Endothelial cell of umbilical vein (primary cell): ENCODE measurements at regions not wholly inside any gene's neighbourhood (a gene's known extent, or its start where the extent isn't known, plus 50 kb on each side); places are given as distances from the start of the nearest gene placed in this dataset.

ENCODE experiments used
- BruUV-seq: library from RNA; stranded (reverse); fragments of 400-500 nt; replicated peaks from 2 replicates; lab custom pipeline; 2021; lab: Mats Ljungman, UMichigan
- CTCF ChIA-PET: fragments of 300-600, 350-600 bp; sonication (Branson Sonifier 250); formaldehyde crosslinking; loops from one replicate; lab custom pipeline; 2021; ENCODE audit warnings: antibody characterized with exemption, inconsistent platforms; lab: Charles Lee
- POLR2A ChIA-PET: fragments of 300-600, 350-600 bp; sonication (Branson Sonifier 250); formaldehyde crosslinking; loops from one replicate; lab custom pipeline; 2021; ENCODE audit warnings: antibody characterized with exemption, inconsistent platforms; lab: Charles Lee
- DNase-seq: peaks from one replicate; pipeline ENCODE4 v3.0.0-alpha.2; 2011; ENCODE audit warnings: low read depth, low spot score
- FAIRE-seq: peaks from 2 replicates; lab custom pipeline; 2011; peaks lifted over from hg19 to GRCh38; lab: Jason Lieb, UNC
- H2AFZ ChIP-seq: 2 replicates; pipeline ENCODE4 v1.6.0; 2012; ENCODE audit warnings: low read depth, low read length, control low read depth, inconsistent platforms
- H3K27ac ChIP-seq: 2 replicates; pipeline ENCODE4 v1.5.1; 2011; ENCODE audit warnings: low read depth, mild to moderate bottlenecking, control low read depth, low read length, moderate library complexity; ENCODE audit not compliant: insufficient read depth
- H3K27me3 ChIP-seq, 2 experiments: 2 replicates each; pipeline versions ENCODE4 v1.6.0 to v1.6.1; 2011; ENCODE audit warnings: low read length in 2 of 2, mixed read lengths in 1 of 2; ENCODE audit not compliant: control insufficient read depth in 2 of 2, insufficient read depth in 2 of 2
- H3K36me3 ChIP-seq, 2 experiments: 2 replicates in 1 of 2; 3 replicates in 1 of 2; pipeline ENCODE4 v1.5.1; 2011; ENCODE audit warnings: low read length in 2 of 2, mild to moderate bottlenecking in 1 of 2, moderate library complexity in 1 of 2; ENCODE audit not compliant: control insufficient read depth in 2 of 2, insufficient read depth in 2 of 2; ENCODE audit errors: extremely low read depth in 1 of 2
- H3K4me1 ChIP-seq: 3 replicates; pipeline ENCODE4 v1.5.1; 2011; ENCODE audit warnings: mild to moderate bottlenecking, low read length; ENCODE audit not compliant: control insufficient read depth, insufficient read depth; ENCODE audit errors: extremely low read depth
- H3K4me2 ChIP-seq: 2 replicates; pipeline ENCODE4 v1.6.1; 2011; ENCODE audit warnings: low read length, control low read depth, mixed read lengths; ENCODE audit not compliant: insufficient read depth
- H3K4me3 ChIP-seq, 3 experiments: fragments of 200-600 bp in 1 of 3; sonication (generic), shearing (Covaris generic) in 1 of 3; replicated peaks in 1 of 3; 2 replicates each; pipeline ENCODE4 v1.5.1; 2011 to 2016; ENCODE audit warnings: control low read depth in 3 of 3, low read length in 3 of 3, mild to moderate bottlenecking in 2 of 3, inconsistent platforms in 1 of 3, low read depth in 1 of 3, moderate library complexity in 1 of 3; ENCODE audit not compliant: insufficient read depth in 1 of 3
- H3K79me2 ChIP-seq: 2 replicates; pipeline ENCODE4 v1.6.0; 2012; ENCODE audit warnings: low read length, inconsistent platforms; ENCODE audit not compliant: control insufficient read depth, insufficient read depth
- H3K9ac ChIP-seq: replicated peaks from 2 replicates; pipeline ENCODE3; 2011; ENCODE audit warnings: low read length, control low read depth; ENCODE audit not compliant: insufficient read depth; ENCODE audit errors: extremely low read depth
- H3K9me1 ChIP-seq: replicated peaks from 3 replicates; pipeline ENCODE4 v1.6.0; 2011; ENCODE audit warnings: mild to moderate bottlenecking, low read length; ENCODE audit not compliant: control insufficient read depth, insufficient read depth; ENCODE audit errors: extremely low read depth
- H3K9me3 ChIP-seq: replicated peaks from 2 replicates; pipeline ENCODE4 v1.5.1; 2012; ENCODE audit warnings: low read length, inconsistent platforms; ENCODE audit not compliant: control insufficient read depth, insufficient read depth
- H4K20me1 ChIP-seq: replicated peaks from 2 replicates; pipeline ENCODE3; 2011; ENCODE audit warnings: mild to moderate bottlenecking, low read length; ENCODE audit not compliant: control insufficient read depth, insufficient read depth; ENCODE audit errors: extremely low read depth
- EZH2 ChIP-seq: IDR thresholded peaks from 2 replicates; pipeline ENCODE4 v1.6.1; 2012; ENCODE audit warnings: borderline replicate concordance, low read depth, mild to moderate bottlenecking, moderate library complexity, low read length, inconsistent platforms; ENCODE audit not compliant: severe bottlenecking
- FOS ChIP-seq: IDR thresholded peaks from 2 replicates; pipeline ENCODE4 v1.6.1; 2011; ENCODE audit warnings: mild to moderate bottlenecking, low read length, moderate library complexity, borderline replicate concordance; ENCODE audit not compliant: insufficient read depth
- GATA2 ChIP-seq: IDR thresholded peaks from 2 replicates; pipeline ENCODE4 v1.7.0; 2011; ENCODE audit warnings: low read depth, mild to moderate bottlenecking, moderate library complexity, mixed read lengths, low read length; ENCODE audit not compliant: insufficient read length, insufficient read depth
- JUN ChIP-seq: IDR thresholded peaks from 2 replicates; pipeline ENCODE4 v1.6.1; 2011; ENCODE audit warnings: borderline replicate concordance, low read depth; ENCODE audit not compliant: insufficient read length, insufficient read depth
- MYC ChIP-seq: IDR thresholded peaks from one replicate; pipeline ENCODE4 v1.6.1; 2011; ENCODE audit warnings: mild to moderate bottlenecking, low read depth, low read length
- POLR2A ChIP-seq: IDR thresholded peaks from 2 replicates; pipeline ENCODE4 v1.6.1; 2012; ENCODE audit warnings: low read depth, mild to moderate bottlenecking, control low read depth, low read length
- POLR2AphosphoS5 ChIP-seq: IDR thresholded peaks from 2 replicates; pipeline ENCODE4 v1.6.1; 2012; ENCODE audit warnings: low read depth, mild to moderate bottlenecking, control low read depth, low read length, moderate library complexity; ENCODE audit not compliant: insufficient read depth
- dilution Hi-C: fragments of 300-500 bp; cut with MboI; formaldehyde crosslinking; loops from one replicate; pipeline ENCODE4 v1.15.0; 2019; ENCODE audit warnings: low sequenced_read_pairs; ENCODE audit not compliant: extremely low pct_ligation_motif_present
- intact Hi-C: fragments of 100-400 bp; cut with micrococcal nuclease; formaldehyde crosslinking; loops from one replicate; pipeline ENCODE4 v1.10.0; 2022
- TF ChIP-seq, protein P1 (sequence below): IDR thresholded peaks from 2 replicates; pipeline ENCODE4 v1.6.1; 2011; ENCODE audit not compliant: insufficient read depth, insufficient read length
- TF ChIP-seq, protein P2 (sequence below), 2 donors: IDR thresholded peaks; 1 replicate in 1 of 2; 2 replicates in 1 of 2; pipeline ENCODE4 v1.5.1; 2011; ENCODE audit warnings: low read length in 2 of 2, mild to moderate bottlenecking in 2 of 2, moderate library complexity in 2 of 2, control low read depth in 1 of 2, inconsistent platforms in 1 of 2, low read depth in 1 of 2; ENCODE audit not compliant: insufficient read depth in 1 of 2; ENCODE audit errors: extremely low read depth in 1 of 2

DNA sequence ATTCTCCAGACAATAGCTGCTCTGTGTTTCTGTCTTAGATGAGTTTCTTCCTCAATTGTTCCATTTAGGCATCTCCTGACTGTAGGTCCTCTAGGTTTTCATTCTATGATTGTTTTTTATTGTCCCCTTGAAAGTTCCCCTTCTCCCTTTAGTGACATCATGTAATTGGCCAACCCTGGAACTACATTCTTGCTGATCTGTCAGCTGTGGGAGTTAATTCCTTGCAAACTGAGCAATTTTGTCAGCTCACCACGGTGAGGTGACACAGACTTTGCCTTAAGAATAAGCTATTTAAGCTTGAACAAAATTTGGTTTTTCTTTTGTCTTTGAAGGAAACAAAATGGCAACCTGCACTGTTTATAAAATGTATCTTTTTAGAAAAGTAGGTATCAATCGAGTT, 95.9 kb downstream of the TXNL1 start:
- no peak overlapping the region for H3K4me2 ChIP-seq
- intact Hi-C loops = no loop called here
- DNase-seq (no peak), FAIRE-seq (no peak)
- no peaks in the 10 kb centered on the region for H3K79me2 ChIP-seq
- no peaks in the 10 kb centered on the region for H3K9me3 ChIP-seq
- no peak overlapping the region for H3K9ac ChIP-seq
- no TSS peak for BruUV-seq
- no peaks in the 10 kb centered on the region for H4K20me1 ChIP-seq
- no peaks in the 10 kb centered on the region for H3K9me1 ChIP-seq
- H3K4me3 ChIP-seq = no peak overlapping the region
- H3K27ac ChIP-seq = no peak overlapping the region
- CTCF ChIA-PET = no interaction called here
- H3K36me3 ChIP-seq = no peaks in the 10 kb centered on the region
- TF ChIP-seq POLR2A = no peak
- peaks cover 0 to 2% of the 10 kb centered on the region in 2 experiments for H3K27me3 ChIP-seq
- POLR2A ChIA-PET = no interaction called here
- dilution Hi-C loops = no loop called here
- H3K4me1 ChIP-seq = no peaks in the 10 kb centered on the region
- no peak overlapping the region for H2AFZ ChIP-seq

DNA sequence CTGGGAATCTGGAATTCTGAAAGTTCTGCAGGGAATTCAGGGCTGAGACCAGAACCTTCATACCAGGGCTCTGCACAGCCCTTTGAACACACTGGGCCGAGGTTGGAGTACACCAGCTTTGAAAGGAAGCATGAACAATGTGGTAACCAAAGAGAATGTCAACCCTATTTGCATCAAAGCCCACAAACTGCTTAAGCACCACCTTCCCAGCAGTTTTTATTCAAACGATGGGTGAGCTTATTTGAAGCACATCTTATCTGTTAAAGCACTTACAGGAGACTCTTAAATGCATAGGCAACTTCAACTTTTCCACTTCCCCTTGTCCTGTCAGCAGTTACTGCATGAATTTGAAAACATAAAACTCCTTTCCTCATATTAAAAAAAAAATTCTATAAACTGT, 96.6 kb downstream of the TXNL1 start:
- dilution Hi-C loops (no loop called here), intact Hi-C loops (no loop called here)
- H3K4me2 ChIP-seq = no peak overlapping the region
- peaks cover 2% of the 10 kb centered on the region in 2 experiments for H3K27me3 ChIP-seq
- H3K36me3 ChIP-seq = no peaks in the 10 kb centered on the region
- no TSS peak for BruUV-seq
- ChIA-PET CTCF (no interaction called here), POLR2A (no interaction called here)
- H4K20me1 ChIP-seq = no peaks in the 10 kb centered on the region
- H3K4me1 ChIP-seq = no peaks in the 10 kb centered on the region
- H3K79me2 ChIP-seq = no peaks in the 10 kb centered on the region
- H3K9me3 ChIP-seq = no peaks in the 10 kb centered on the region
- DNase-seq (no peak), FAIRE-seq (no peak)
- H3K9ac ChIP-seq = no peak overlapping the region
- no peaks in the 10 kb centered on the region for H3K9me1 ChIP-seq
- H3K27ac ChIP-seq = no peak overlapping the region
- TF ChIP-seq GATA2 = no peak
- TF ChIP-seq, protein P1, sequence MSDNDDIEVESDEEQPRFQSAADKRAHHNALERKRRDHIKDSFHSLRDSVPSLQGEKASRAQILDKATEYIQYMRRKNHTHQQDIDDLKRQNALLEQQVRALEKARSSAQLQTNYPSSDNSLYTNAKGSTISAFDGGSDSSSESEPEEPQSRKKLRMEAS = no peak
- TF ChIP-seq, protein P2, sequence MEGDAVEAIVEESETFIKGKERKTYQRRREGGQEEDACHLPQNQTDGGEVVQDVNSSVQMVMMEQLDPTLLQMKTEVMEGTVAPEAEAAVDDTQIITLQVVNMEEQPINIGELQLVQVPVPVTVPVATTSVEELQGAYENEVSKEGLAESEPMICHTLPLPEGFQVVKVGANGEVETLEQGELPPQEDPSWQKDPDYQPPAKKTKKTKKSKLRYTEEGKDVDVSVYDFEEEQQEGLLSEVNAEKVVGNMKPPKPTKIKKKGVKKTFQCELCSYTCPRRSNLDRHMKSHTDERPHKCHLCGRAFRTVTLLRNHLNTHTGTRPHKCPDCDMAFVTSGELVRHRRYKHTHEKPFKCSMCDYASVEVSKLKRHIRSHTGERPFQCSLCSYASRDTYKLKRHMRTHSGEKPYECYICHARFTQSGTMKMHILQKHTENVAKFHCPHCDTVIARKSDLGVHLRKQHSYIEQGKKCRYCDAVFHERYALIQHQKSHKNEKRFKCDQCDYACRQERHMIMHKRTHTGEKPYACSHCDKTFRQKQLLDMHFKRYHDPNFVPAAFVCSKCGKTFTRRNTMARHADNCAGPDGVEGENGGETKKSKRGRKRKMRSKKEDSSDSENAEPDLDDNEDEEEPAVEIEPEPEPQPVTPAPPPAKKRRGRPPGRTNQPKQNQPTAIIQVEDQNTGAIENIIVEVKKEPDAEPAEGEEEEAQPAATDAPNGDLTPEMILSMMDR (IDR thresholded peaks at IDR 0.05; ENCODE audit: extremely low read depth in 1 of 2, insufficient read depth in 1 of 2, low read depth in 1 of 2, low read length in 2 of 2) = no peak
- TF ChIP-seq MYC = no peak
- no peak for TF ChIP-seq POLR2A
- no peak for TF ChIP-seq EZH2
- no peak for TF ChIP-seq FOS
- no peak for TF ChIP-seq POLR2AphosphoS5
- no peak for TF ChIP-seq JUN
- H2AFZ ChIP-seq = no peak overlapping the region
- H3K4me3 ChIP-seq = no peak overlapping the region
